Chondrocyte (in vitro differentiated cells): ENCODE measurements at regions not wholly inside any gene's neighbourhood (a gene's known extent, or its start where the extent isn't known, plus 50 kb on each side); places are given as distances from the start of the nearest gene placed in this dataset.

ENCODE experiments used
- DNase-seq: peaks from one replicate; pipeline ENCODE4 v3.0.0; 2021; ENCODE audit warnings: mixed read lengths, low spot score
- H3K27ac Mint-ChIP-seq: one replicate; pipeline ENCODE4 v1.8.0; 2021; ENCODE audit warnings: mild to moderate bottlenecking, moderate library complexity, mixed read lengths; ENCODE audit not compliant: unreplicated experiment
- H3K27me3 Mint-ChIP-seq: 2 replicates; pipeline ENCODE4 v1.8.0; 2021; ENCODE audit warnings: low read depth, mixed read lengths
- H3K36me3 Mint-ChIP-seq: 2 replicates; pipeline ENCODE4 v1.8.0; 2021; ENCODE audit warnings: low read depth, mixed read lengths
- H3K4me1 Mint-ChIP-seq: 2 replicates; pipeline ENCODE4 v1.8.0; 2021; ENCODE audit warnings: low read depth, mild to moderate bottlenecking, mixed read lengths
- H3K4me3 Mint-ChIP-seq: one replicate; pipeline ENCODE4 v1.8.0; 2021; ENCODE audit warnings: mild to moderate bottlenecking, moderate library complexity, mixed read lengths; ENCODE audit not compliant: unreplicated experiment
- H3K9me3 Mint-ChIP-seq: 2 replicates; pipeline ENCODE4 v1.8.0; 2021; ENCODE audit warnings: low read depth, mixed read lengths
- CTCF ChIP-seq: fragments of 200-600 bp; sonication (generic); IDR thresholded peaks from 2 replicates; pipeline ENCODE4 v1.5.0; 2021; ENCODE audit warnings: antibody characterized with exemption, mild to moderate bottlenecking, moderate library complexity

DNA sequence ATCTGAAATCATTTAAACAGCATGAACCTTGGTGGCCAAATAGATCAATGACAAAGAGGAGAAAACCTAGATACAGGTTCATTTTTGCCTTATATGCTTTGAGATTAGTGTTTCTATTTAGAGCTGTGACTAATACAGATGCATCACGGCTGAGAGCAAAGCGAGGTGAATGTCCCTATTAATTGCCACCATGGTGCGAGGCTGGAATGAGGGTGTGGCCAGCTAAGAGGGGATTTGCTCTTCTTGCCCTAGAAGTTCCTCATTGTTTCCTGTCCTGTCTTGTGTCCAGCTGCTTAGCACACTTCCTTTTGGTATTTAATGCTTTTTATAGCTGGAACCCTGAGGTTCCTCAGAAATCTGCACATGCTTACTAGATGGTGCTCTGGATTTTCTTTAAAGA, 339.1 kb upstream of the RGMA start:
- Mint-ChIP-seq H3K27ac (no peak overlapping the region), H3K9me3 (peaks cover 6% of the 10 kb centered on the region), H3K36me3 (no peaks in the 10 kb centered on the region), H3K4me3 (no peak overlapping the region), H3K4me1 (peaks cover 12% of the 10 kb centered on the region), H3K27me3 (peaks cover 6% of the 10 kb centered on the region)
- TF ChIP-seq CTCF, result no peak
- DNase-seq, result no peak

- Mint-ChIP-seq H3K4me1 (peaks cover 12% of the 10 kb centered on the region), H3K27me3 (peaks cover 15% of the 10 kb centered on the region)
These were observed 335.1 kb upstream of the RGMA start for GRCh38 chr15:93424131-93424530.

DNA sequence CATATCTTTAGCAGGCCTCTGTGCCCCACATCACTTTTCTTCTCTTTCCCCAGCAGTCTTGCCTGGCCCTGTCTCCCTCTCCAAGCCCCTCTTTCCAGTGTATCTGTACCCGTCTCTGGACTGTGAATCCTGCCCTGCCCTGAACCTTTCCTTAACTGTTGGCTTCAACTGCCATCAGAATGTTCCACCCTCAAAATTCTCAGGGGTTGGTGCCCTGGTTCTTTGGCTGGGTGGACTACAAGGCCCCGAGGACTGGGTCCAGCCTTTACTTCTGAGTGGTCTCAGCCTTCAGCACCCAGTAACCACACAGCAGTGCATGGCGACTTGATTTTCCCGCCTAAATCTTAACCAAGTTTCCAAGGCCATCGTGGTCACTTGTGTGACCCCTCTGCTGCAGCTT, 333.5 kb upstream of the RGMA start:
- peaks cover 3% of the 10 kb centered on the region for H3K9me3 Mint-ChIP-seq
- no peak overlapping the region for H3K27ac Mint-ChIP-seq
- H3K4me1 Mint-ChIP-seq, result no peaks in the 10 kb centered on the region
- H3K36me3 Mint-ChIP-seq, result no peaks in the 10 kb centered on the region
- TF ChIP-seq CTCF, result no peak
- H3K4me3 Mint-ChIP-seq, result no peak overlapping the region
- DNase-seq, result no peak
- H3K27me3 Mint-ChIP-seq, result peaks cover 14% of the 10 kb centered on the region

More at GRCh38 chr15:93424131-93424530, 335.1 kb upstream of the RGMA start:
- H3K4me3 Mint-ChIP-seq, result no peak overlapping the region
- peaks cover 3% of the 10 kb centered on the region for H3K9me3 Mint-ChIP-seq
- TF ChIP-seq CTCF, result no peak
- DNase-seq, result no peak
- no peak overlapping the region for H3K27ac Mint-ChIP-seq
- H3K36me3 Mint-ChIP-seq, result no peaks in the 10 kb centered on the region

DNA sequence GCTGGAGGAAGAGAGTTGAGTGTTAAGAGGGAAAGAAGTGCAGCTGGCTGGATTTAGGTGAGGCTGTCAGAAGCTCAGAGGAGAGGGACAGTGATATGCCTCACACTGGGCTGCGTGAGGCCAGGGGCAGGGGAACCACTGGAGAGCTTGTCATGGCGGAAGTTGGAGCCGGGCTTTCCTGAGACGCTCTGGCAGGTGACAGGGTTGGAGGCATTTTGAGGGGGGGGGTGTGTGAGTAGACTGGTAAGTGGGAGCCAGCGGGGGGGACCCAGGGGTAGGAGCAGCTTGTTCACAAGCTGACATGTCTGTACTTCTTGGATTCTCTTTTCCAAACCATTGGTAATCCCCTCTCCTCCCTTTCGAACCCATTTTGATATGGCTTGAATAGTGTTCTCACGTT, 331.5 kb upstream of the RGMA start:
- peaks cover 14% of the 10 kb centered on the region for H3K27me3 Mint-ChIP-seq
- H3K4me3 Mint-ChIP-seq, result no peak overlapping the region
- TF ChIP-seq CTCF, result no peak
- DNase-seq, result no peak
- no peaks in the 10 kb centered on the region for H3K4me1 Mint-ChIP-seq
- no peaks in the 10 kb centered on the region for H3K36me3 Mint-ChIP-seq
- H3K27ac Mint-ChIP-seq, result no peak overlapping the region
- H3K9me3 Mint-ChIP-seq, result peaks cover 3% of the 10 kb centered on the region

- Mint-ChIP-seq H3K27me3 (peaks cover 18% of the 10 kb centered on the region), H3K4me3 (no peak overlapping the region), H3K9me3 (peaks cover 3% of the 10 kb centered on the region), H3K4me1 (no peaks in the 10 kb centered on the region), H3K36me3 (no peaks in the 10 kb centered on the region), H3K27ac (no peak overlapping the region)
- no peak for DNase-seq
- TF ChIP-seq CTCF, result no peak
These were observed 331.0 kb upstream of the RGMA start for GRCh38 chr15:93420050-93420452.
